ENCODE measurements at regions not wholly inside any gene's neighbourhood (a gene's known extent, or its start where the extent isn't known, plus 50 kb on each side); places are given as distances from the start of the nearest gene placed in this dataset.

DNA sequence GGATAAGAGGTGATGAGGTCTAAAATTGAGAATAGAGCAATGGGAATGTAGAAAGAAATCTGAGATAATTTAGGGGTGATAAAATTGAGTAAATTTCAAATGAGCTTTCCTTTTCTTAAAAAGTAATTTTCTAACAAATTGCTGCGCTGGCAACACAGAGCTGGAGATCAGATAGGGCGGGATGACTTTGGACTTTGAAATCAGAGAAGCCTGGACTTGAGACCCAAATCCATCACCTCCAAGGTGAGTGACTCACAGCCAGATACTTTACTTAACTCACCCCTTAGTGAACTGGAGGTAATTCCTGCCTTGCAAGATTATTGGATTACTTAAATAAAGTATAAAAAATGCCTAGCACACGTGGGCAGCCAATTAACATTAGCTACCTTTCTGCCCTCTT, 80.8 kb downstream of the P2RY1 start:
- H3K9me3 ChIP-seq, result no peaks in the 10 kb centered on the region
- 54 to 65% methylated on average over 3 of the region's 3 CpGs for WGBS, 2 donors (ENCODE audit: low coverage in 1 of 2)
- intact Hi-C loops (cut with DNase I; ENCODE audit: low total_unique reads) (no loop called here), in situ Hi-C loops (cut with MboI; ENCODE audit: low pct_ligation_motif_present in 1 of 4, low pct_unique_long_range_greater_than_20kb in 1 of 4, low sequenced_read_pairs in 3 of 4) (no loop called here)
- no peak overlapping the region for H3K27ac ChIP-seq
- no peaks in the 10 kb centered on the region for H3K27me3 ChIP-seq
- no peak for DNase-seq
- H3K4me3 ChIP-seq, result no peak overlapping the region
- H3K36me3 ChIP-seq, result no peaks in the 10 kb centered on the region
- no peaks in the 10 kb centered on the region for H3K4me1 ChIP-seq
- TF ChIP-seq, protein P1, sequence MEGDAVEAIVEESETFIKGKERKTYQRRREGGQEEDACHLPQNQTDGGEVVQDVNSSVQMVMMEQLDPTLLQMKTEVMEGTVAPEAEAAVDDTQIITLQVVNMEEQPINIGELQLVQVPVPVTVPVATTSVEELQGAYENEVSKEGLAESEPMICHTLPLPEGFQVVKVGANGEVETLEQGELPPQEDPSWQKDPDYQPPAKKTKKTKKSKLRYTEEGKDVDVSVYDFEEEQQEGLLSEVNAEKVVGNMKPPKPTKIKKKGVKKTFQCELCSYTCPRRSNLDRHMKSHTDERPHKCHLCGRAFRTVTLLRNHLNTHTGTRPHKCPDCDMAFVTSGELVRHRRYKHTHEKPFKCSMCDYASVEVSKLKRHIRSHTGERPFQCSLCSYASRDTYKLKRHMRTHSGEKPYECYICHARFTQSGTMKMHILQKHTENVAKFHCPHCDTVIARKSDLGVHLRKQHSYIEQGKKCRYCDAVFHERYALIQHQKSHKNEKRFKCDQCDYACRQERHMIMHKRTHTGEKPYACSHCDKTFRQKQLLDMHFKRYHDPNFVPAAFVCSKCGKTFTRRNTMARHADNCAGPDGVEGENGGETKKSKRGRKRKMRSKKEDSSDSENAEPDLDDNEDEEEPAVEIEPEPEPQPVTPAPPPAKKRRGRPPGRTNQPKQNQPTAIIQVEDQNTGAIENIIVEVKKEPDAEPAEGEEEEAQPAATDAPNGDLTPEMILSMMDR (IDR thresholded peaks at IDR 0.05), result no peak
- no peak for TF ChIP-seq EP300 (IDR thresholded peaks at IDR 0.05; ENCODE audit: low read depth)

DNA sequence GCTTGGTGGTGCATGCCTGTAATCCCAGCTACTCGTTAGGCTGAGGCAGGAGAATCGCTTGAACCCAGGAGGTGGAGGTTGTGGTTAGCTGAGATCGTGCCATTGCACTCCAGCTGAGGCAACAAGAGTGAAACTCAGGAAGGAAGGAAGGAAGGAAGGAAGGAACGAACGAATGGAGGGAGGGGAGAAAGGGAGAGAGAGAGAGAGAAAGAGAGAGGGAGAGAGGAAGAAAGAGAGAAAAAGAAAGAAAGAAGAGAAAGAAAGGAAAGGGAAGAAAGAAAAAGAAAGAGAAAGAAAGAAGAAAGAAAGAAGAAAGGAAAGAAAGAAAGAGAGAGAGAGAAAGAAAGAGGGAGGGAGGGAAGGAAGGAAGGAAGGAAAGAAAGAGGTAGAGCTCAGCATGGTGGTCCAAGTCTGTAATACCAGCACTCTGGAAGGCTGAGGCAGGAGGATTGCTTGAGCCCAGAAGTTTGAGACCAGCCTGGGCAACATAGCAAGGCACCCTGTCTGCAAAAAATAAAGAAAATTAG, 81.9 kb downstream of the P2RY1 start:
- H3K36me3 ChIP-seq, result no peaks in the 10 kb centered on the region
- intact Hi-C loops (cut with DNase I; ENCODE audit: low total_unique reads), result no loop called here
- WGBS, 2 donors (ENCODE audit: low coverage in 1 of 2), result 83 to 90% methylated on average over 5 of the region's 5 CpGs

DNA sequence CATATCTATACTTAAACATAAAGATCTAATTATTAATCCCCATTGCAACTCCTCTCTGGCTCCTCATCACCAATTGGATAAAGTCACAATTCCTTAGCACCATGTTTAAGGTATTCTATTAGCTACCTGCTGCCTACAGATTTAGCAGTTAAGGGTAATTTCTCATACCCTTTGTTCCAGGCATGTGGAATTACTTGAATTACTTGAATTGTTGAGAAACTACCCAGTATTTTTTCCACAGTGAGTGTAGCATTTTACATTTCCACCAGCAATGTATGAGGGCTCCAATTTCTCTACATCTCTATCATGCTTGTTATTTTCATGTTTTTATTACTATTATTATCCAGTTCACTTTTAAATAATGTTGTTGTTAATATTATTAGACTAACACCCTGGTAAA, 86.4 kb downstream of the P2RY1 start:
- no peak overlapping the region for H3K4me3 ChIP-seq
- H3K4me1 ChIP-seq, result no peaks in the 10 kb centered on the region
- in situ Hi-C loops (cut with MboI; ENCODE audit: low pct_ligation_motif_present in 1 of 4, low pct_unique_long_range_greater_than_20kb in 1 of 4, low sequenced_read_pairs in 3 of 4) (no loop called here), intact Hi-C loops (cut with DNase I; ENCODE audit: low total_unique reads) (no loop called here)
- no peaks in the 10 kb centered on the region for H3K9me3 ChIP-seq
- no peak for DNase-seq
- no peak overlapping the region for H3K27ac ChIP-seq
- no peaks in the 10 kb centered on the region for H3K36me3 ChIP-seq
- TF ChIP-seq EP300 (IDR thresholded peaks at IDR 0.05; ENCODE audit: low read depth) (no peak), POLR2A (IDR thresholded peaks at IDR 0.05) (no peak), POLR2AphosphoS5 (IDR thresholded peaks at IDR 0.05) (no peak)
- TF ChIP-seq, protein P1 (IDR thresholded peaks at IDR 0.05), result no peak
- H3K27me3 ChIP-seq, result no peaks in the 10 kb centered on the region

More for the DNA sequence above, 81.9 kb downstream of the P2RY1 start:
- H3K4me1 ChIP-seq, result no peaks in the 10 kb centered on the region
- TF ChIP-seq POLR2AphosphoS5 (IDR thresholded peaks at IDR 0.05), result no peak
- no peak for TF ChIP-seq POLR2A (IDR thresholded peaks at IDR 0.05)
- no peak for TF ChIP-seq EP300 (IDR thresholded peaks at IDR 0.05; ENCODE audit: low read depth)
- TF ChIP-seq, protein P1 (IDR thresholded peaks at IDR 0.05), result no peak
- in situ Hi-C loops (cut with MboI; ENCODE audit: low pct_ligation_motif_present in 1 of 4, low pct_unique_long_range_greater_than_20kb in 1 of 4, low sequenced_read_pairs in 3 of 4), result no loop called here
- no peaks in the 10 kb centered on the region for H3K27me3 ChIP-seq
- no peaks in the 10 kb centered on the region for H3K9me3 ChIP-seq
- no peak for DNase-seq
- no peak overlapping the region for H3K27ac ChIP-seq
- H3K4me3 ChIP-seq, result no peak overlapping the region

DNA sequence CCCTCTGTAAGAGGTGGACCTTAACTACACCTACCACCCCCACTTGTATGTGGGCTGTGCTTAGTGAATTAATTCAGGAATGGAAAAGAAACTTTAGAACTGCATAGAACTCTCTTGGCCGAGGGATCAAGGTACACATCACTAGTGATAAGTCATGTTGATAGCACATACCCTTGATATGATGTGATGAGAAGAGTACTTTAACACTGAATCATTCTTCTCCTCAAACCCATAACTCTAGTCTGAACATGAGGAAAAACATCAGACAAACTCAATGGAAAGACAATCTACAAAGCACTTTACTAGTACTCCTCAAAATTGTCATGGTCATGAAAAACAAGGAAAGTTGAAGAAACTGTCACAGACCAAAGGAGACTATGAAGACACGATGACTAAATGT, 87.6 kb downstream of the P2RY1 start:
- H3K27me3 ChIP-seq, result no peaks in the 10 kb centered on the region
- no peaks in the 10 kb centered on the region for H3K9me3 ChIP-seq
- no peak for DNase-seq
- no peak overlapping the region for H3K27ac ChIP-seq
- in situ Hi-C loops (cut with MboI; ENCODE audit: low pct_ligation_motif_present in 1 of 4, low pct_unique_long_range_greater_than_20kb in 1 of 4, low sequenced_read_pairs in 3 of 4), result no loop called here
- TF ChIP-seq POLR2A (IDR thresholded peaks at IDR 0.05) (no peak), EP300 (IDR thresholded peaks at IDR 0.05; ENCODE audit: low read depth) (no peak), POLR2AphosphoS5 (IDR thresholded peaks at IDR 0.05) (no peak)
- TF ChIP-seq, protein P1 (IDR thresholded peaks at IDR 0.05), result no peak
- H3K4me1 ChIP-seq, result no peaks in the 10 kb centered on the region
- intact Hi-C loops (cut with DNase I; ENCODE audit: low total_unique reads), result no loop called here
- WGBS, 2 donors (ENCODE audit: low coverage in 1 of 2), result 87 to 94% methylated on average over 2 of the region's 2 CpGs
- H3K4me3 ChIP-seq, result no peak overlapping the region
- H3K36me3 ChIP-seq, result no peaks in the 10 kb centered on the region

Measured in transverse colon (tissue), 4 donors.